ENCODE measurements at regions not wholly inside any gene's neighbourhood (a gene's known extent, or its start where the extent isn't known, plus 50 kb on each side); places are given as distances from the start of the nearest gene placed in this dataset.

DNA sequence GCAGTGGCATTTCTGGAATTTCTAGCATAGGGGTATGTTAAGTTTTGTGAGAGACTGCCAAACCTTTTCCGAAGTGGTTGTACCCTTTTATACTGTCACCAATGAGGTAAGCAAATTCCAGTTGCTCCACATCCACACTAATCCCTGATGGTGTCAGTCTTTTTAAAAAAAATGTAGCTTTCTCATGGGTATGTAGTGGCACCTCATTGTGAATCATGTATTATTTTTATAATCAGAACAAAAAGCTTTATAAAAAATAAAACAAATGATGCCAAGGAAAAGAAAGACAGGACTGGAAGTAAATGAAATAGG, 93.4 kb upstream of the CLINT1 start:
- TF ChIP-seq, protein P1, sequence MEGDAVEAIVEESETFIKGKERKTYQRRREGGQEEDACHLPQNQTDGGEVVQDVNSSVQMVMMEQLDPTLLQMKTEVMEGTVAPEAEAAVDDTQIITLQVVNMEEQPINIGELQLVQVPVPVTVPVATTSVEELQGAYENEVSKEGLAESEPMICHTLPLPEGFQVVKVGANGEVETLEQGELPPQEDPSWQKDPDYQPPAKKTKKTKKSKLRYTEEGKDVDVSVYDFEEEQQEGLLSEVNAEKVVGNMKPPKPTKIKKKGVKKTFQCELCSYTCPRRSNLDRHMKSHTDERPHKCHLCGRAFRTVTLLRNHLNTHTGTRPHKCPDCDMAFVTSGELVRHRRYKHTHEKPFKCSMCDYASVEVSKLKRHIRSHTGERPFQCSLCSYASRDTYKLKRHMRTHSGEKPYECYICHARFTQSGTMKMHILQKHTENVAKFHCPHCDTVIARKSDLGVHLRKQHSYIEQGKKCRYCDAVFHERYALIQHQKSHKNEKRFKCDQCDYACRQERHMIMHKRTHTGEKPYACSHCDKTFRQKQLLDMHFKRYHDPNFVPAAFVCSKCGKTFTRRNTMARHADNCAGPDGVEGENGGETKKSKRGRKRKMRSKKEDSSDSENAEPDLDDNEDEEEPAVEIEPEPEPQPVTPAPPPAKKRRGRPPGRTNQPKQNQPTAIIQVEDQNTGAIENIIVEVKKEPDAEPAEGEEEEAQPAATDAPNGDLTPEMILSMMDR (IDR thresholded peaks at IDR 0.05), result no peak
- no peak for TF ChIP-seq POLR2A (IDR thresholded peaks at IDR 0.05)
